ACHN (cell line): ENCODE measurements at regions not wholly inside any gene's neighbourhood (a gene's known extent, or its start where the extent isn't known, plus 50 kb on each side); places are given as distances from the start of the nearest gene placed in this dataset.

Experiments used
- DNase-seq: peaks from one replicate; pipeline ENCODE4 v3.0.0-alpha.2; 2015
- in situ Hi-C: cut with HindIII; loops from 2 replicates; pipeline ENCODE4 v1.10.0; 2017; ENCODE audit warnings: low sequenced_read_pairs, low pct_ligation_motif_present, low pct_unique_long_range_greater_than_20kb

GRCh38 chr1:239644604-239645003, 258.2 kb downstream of the CHRM3 start:
- in situ Hi-C loops = no loop called here
- DNase-seq = no peak

- no peak for DNase-seq
- in situ Hi-C loops = no loop called here
Observed at GRCh38 chr1:239647045-239647444, 260.7 kb downstream of the CHRM3 start.

GRCh38 chr1:239647964-239648632, 261.7 kb downstream of the CHRM3 start:
- in situ Hi-C loops = no loop called here
- DNase-seq = no peak

GRCh38 chr1:239655023-239655422, 268.7 kb downstream of the CHRM3 start:
- no peak for DNase-seq

GRCh38 chr1:239657291-239657690, 270.9 kb downstream of the CHRM3 start:
- DNase-seq = no peak

More at GRCh38 chr1:239655023-239655422, 268.7 kb downstream of the CHRM3 start:
- in situ Hi-C loops = no loop called here

DNA sequence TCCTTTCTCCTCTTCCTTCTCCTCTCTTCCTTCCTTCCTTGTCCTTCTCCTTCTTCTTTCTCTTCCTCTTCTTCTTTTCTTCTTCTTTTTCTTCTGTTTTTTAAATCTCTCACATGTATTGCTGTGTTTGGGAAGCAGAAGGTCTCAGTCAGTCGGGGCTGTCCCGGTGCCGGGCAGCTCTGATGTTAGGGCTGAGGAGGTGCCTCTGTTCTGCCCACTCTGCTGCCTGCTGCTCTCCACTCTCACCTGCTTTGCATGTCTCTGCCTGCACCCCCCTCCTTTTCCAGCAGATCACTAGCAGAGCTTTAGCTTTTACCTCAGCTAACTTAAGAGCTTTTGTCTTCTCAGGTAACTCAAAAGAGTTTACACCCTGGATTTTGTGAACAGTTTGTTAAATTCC, 276.6 kb downstream of the CHRM3 start:
- no peak for DNase-seq
- in situ Hi-C loops = no loop called here

More at GRCh38 chr1:239657291-239657690, 270.9 kb downstream of the CHRM3 start:
- in situ Hi-C loops = no loop called here

DNA sequence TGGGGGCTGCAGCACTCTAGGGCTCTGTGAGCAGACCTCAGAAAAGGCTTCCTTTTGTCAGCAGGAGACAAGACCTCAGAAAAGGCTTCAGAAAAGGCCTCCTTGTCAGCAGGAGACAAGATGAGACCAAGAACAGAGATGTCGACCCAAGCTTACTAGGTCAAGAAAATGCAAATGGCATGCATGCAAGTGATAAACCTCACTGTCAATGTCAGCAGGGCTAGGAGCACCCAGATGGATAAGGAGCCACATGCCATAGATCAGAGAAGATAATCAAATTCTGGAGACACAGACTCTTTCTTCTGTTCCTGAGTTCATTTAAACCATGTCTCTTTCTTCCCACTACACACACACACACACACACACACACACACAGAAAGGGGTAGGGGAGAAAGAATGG, 285.9 kb downstream of the CHRM3 start:
- in situ Hi-C loops = no loop called here
- no peak for DNase-seq

GRCh38 chr1:239675735-239676134, 289.4 kb downstream of the CHRM3 start:
- DNase-seq = no peak
- in situ Hi-C loops = no loop called here

GRCh38 chr1:239676522-239677273, 290.3 kb downstream of the CHRM3 start:
- no peak for DNase-seq

DNA sequence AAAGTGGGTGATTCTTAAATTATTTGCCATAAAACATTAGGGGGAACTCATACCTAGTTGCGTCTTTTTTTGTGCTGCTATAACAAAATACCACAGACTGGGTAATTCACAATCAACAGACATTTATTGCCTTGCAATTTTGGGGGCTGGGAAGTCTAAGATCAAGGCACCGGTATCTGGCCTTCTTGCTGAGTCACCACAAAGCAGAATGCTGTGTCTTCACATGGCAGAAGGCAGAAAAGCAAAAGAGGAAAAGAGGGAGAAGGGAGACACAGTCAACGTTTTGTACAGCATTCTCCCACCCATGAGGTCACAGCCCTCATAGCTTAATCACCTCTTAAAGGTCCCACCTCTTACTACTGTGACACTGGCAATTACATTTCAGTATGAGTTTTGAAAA, 291.0 kb downstream of the CHRM3 start:
- in situ Hi-C loops = no loop called here
- DNase-seq = no peak

More at GRCh38 chr1:239676522-239677273, 290.3 kb downstream of the CHRM3 start:
- in situ Hi-C loops = no loop called here

- in situ Hi-C loops = no loop called here
- no peak for DNase-seq
Observed at GRCh38 chr1:239678181-239678580, 291.8 kb downstream of the CHRM3 start.

DNA sequence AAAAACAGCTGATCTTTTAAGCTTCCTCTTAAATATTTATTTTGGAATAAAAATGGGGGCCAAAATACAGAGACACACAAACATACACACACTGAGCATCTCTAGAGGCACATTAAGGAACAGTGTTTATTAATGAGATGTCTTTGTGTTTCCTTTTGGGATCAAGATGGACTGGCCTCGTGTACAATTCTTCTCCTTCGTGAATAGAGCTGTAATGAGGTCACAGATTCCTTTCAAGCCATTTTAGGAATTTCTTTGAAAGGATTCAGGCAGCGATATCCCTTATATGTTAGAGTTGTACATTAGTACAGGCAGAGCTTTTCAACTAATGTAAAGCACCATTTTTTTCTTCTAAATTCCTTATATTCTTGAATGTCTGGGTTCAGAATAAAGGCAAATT, 295.7 kb downstream of the CHRM3 start:
- DNase-seq = no peak
- in situ Hi-C loops = no loop called here

GRCh38 chr1:239682960-239683359, 296.6 kb downstream of the CHRM3 start:
- in situ Hi-C loops = no loop called here
- DNase-seq = no peak

- in situ Hi-C loops = no loop called here
Observed at GRCh38 chr1:239686386-239686785, 300.0 kb downstream of the CHRM3 start.

DNA sequence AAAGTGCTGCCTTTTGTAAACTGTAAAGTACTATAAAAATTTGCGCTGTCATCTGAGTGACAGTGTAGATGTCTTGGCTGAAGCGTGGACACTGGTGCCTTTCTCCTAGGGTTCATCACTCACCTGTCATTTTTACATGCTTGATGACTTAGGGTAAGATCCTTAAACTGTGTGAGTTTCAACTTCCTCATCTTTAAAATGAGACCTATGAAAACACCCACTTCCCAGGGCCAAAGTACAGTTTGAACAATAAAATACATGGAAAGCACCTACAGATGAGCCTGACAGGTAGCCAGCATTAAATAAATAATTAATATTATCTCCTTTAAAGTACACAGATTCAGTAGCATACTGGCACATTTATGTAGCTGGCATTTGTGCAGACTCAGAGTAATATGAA, 309.9 kb downstream of the CHRM3 start:
- in situ Hi-C loops = no loop called here
- DNase-seq = no peak

More at GRCh38 chr1:239686386-239686785, 300.0 kb downstream of the CHRM3 start:
- no peak for DNase-seq

DNA sequence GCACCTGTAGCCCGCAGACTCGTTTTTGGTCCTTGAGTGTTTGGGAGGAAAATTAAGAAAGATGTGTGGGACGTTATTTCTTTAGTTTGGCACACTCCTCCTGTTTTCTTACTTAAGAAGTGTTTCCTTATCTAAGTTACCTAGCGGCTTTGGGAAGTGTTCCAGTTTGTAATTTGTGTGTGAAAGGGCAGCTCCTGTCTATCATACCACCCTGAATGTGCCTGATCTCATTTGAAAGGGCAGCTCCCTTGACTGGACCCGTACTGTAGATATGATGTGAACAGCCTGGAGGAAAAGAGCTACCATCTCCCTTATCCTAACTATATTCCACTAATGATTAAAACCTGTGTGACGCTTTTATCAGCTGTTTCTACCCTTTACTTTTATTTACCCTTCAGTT, 314.3 kb downstream of the CHRM3 start:
- in situ Hi-C loops = no loop called here
- DNase-seq = no peak

- in situ Hi-C loops = no loop called here
- DNase-seq = no peak
Observed at GRCh38 chr1:239703075-239703474, 316.7 kb downstream of the CHRM3 start.

GRCh38 chr1:239706245-239706892, 320.0 kb downstream of the CHRM3 start:
- in situ Hi-C loops = no loop called here
- no peak for DNase-seq

DNA sequence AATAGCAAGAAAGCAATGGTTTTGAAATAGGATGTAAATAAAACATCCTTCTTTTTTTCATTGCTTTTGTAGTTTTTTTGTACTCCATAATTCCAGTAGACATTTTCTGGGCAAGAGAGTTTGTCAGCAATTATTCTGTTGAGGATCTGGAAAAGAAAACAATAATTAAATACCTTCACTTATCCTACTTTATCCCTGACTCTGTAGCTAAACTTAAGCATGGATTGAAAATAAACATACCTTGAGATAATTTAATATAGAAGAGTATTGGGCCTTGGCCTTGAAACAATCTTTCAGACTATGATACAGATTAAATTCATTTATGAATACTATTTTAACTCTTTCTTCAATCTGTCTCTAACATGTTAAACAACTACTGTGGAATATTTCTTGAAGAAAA, 321.2 kb downstream of the CHRM3 start:
- in situ Hi-C loops = no loop called here
- no peak for DNase-seq

- in situ Hi-C loops = no loop called here
- no peak for DNase-seq
Observed at GRCh38 chr1:239708622-239709021, 322.3 kb downstream of the CHRM3 start.
